ENCODE measurements at regions not wholly inside any gene's neighbourhood (a gene's known extent, or its start where the extent isn't known, plus 50 kb on each side); places are given as distances from the start of the nearest gene placed in this dataset.

DNA sequence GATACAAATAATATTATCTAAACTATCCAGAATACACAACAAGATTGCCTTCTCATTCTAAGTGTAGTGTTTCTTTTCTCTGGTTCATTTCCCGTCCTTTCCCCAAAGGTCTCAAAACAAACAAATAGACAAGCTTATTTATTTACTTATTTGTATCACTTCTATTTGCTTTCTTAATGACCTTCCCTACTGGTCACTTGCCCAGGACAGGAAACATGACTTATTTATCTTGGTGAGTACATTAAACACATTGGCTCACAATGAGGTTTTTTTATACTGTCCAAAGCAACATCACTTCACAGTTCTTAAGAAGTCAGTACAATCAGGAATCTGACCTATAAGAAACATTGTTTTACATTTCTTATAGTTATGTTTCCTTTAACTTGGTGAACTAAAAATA, 123.3 kb upstream of the KYNU start:
- TF ChIP-seq ZNF384 (IDR thresholded peaks at IDR 0.05), result no peak
- no peak for TF ChIP-seq TARDBP (IDR thresholded peaks at IDR 0.05)
- no peak for TF ChIP-seq BHLHE40 (IDR thresholded peaks at IDR 0.05; ENCODE audit: borderline replicate concordance)
- TF ChIP-seq FOXK2 (IDR thresholded peaks at IDR 0.05), result no peak
- TF ChIP-seq ARNT (IDR thresholded peaks at IDR 0.05), result no peak
- TF ChIP-seq ELF4 (IDR thresholded peaks at IDR 0.05), result no peak
- TF ChIP-seq, protein P1, sequence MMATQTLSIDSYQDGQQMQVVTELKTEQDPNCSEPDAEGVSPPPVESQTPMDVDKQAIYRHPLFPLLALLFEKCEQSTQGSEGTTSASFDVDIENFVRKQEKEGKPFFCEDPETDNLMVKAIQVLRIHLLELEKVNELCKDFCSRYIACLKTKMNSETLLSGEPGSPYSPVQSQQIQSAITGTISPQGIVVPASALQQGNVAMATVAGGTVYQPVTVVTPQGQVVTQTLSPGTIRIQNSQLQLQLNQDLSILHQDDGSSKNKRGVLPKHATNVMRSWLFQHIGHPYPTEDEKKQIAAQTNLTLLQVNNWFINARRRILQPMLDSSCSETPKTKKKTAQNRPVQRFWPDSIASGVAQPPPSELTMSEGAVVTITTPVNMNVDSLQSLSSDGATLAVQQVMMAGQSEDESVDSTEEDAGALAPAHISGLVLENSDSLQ (IDR thresholded peaks at IDR 0.05), result no peak
- no peak for TF ChIP-seq NFRKB (IDR thresholded peaks at IDR 0.05)
- no peak for TF ChIP-seq SP1 (IDR thresholded peaks at IDR 0.05)
- no peak for TF ChIP-seq SUZ12 (IDR thresholded peaks at IDR 0.05)
- TF ChIP-seq HDGF (IDR thresholded peaks at IDR 0.05; ENCODE audit: borderline replicate concordance), result no peak
- TF ChIP-seq FOXA1 (IDR thresholded peaks at IDR 0.05), result no peak
- no peak for TF ChIP-seq L3MBTL2 (conservative IDR thresholded peaks at IDR 0.05)
- no peak for TF ChIP-seq CTBP1 (IDR thresholded peaks at IDR 0.05; ENCODE audit: borderline replicate concordance)
- TF ChIP-seq LEF1 (IDR thresholded peaks at IDR 0.05; ENCODE audit: borderline replicate concordance), result no peak
- TF ChIP-seq FOXM1 (IDR thresholded peaks at IDR 0.05; ENCODE audit: borderline replicate concordance), result no peak
- CTCF ChIA-PET, result no interaction called here
- POLR2A ChIA-PET, result no interaction called here
- DNase-seq (ENCODE audit: extremely low spot score), result no peak

DNA sequence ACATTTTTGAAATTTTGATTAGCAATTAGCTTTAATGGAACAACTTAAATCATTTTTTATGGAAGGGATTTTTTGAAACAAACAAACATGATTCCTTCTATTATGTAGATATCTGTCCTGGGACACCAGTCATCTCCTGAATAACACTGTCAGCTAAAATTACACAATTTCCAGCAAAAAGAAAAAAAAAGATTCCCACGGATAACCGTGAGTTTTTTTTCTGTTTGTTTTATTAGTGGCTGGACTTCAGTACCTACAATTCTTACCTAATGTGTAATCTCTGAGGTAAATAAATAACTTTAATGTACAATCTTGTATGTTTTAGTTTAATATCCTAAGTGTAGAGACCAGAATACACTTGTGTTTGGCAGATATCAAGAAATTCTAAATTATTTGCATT, 126.6 kb upstream of the KYNU start:
- CTCF ChIA-PET, result no interaction called here
- TF ChIP-seq L3MBTL2 (conservative IDR thresholded peaks at IDR 0.05) (no peak), ELF4 (IDR thresholded peaks at IDR 0.05) (no peak), SP1 (IDR thresholded peaks at IDR 0.05) (no peak), ZNF384 (IDR thresholded peaks at IDR 0.05) (no peak), NFRKB (IDR thresholded peaks at IDR 0.05) (no peak), TARDBP (IDR thresholded peaks at IDR 0.05) (no peak), FOXM1 (IDR thresholded peaks at IDR 0.05; ENCODE audit: borderline replicate concordance) (no peak), ARNT (IDR thresholded peaks at IDR 0.05) (no peak), FOXA1 (IDR thresholded peaks at IDR 0.05) (no peak), FOXK2 (IDR thresholded peaks at IDR 0.05) (no peak), HDGF (IDR thresholded peaks at IDR 0.05; ENCODE audit: borderline replicate concordance) (no peak), LEF1 (IDR thresholded peaks at IDR 0.05; ENCODE audit: borderline replicate concordance) (no peak), CTBP1 (IDR thresholded peaks at IDR 0.05; ENCODE audit: borderline replicate concordance) (no peak), SUZ12 (IDR thresholded peaks at IDR 0.05) (no peak), BHLHE40 (IDR thresholded peaks at IDR 0.05; ENCODE audit: borderline replicate concordance) (no peak)
- TF ChIP-seq, protein P1 (IDR thresholded peaks at IDR 0.05), result no peak
- POLR2A ChIA-PET, result no interaction called here
- no peak for DNase-seq (ENCODE audit: extremely low spot score)

DNA sequence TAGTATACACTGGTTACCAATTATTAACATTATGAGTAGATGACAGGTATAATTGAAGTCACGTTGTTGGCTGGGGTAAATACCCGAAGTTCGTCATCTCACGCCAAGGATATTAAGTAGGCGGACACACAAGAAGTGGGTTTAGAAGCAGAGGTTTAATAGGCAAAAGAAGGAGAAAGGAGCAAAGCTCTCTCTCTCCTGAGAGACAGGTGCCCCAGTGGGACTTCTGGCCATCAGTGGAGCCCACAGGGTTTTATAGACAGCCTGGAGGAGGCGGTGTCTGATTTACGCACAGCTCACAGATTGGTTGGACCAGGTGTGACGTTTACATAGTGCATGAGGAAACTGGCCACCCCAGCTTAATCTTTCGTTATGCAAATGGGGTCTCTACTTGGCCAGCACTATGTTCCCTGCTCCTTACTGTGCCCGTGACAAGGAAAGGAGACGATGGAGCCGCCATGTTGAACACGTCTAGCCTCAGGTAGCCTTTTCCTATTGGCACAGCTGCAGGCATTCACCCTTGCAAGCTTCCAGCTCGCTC, 128.8 kb upstream of the KYNU start:
- TF ChIP-seq ELF4 (IDR thresholded peaks at IDR 0.05) (no peak), LEF1 (IDR thresholded peaks at IDR 0.05; ENCODE audit: borderline replicate concordance) (no peak), FOXK2 (IDR thresholded peaks at IDR 0.05) (no peak), FOXM1 (IDR thresholded peaks at IDR 0.05; ENCODE audit: borderline replicate concordance) (no peak), FOXA1 (IDR thresholded peaks at IDR 0.05) (no peak), TARDBP (IDR thresholded peaks at IDR 0.05) (no peak), L3MBTL2 (conservative IDR thresholded peaks at IDR 0.05) (no peak), SP1 (IDR thresholded peaks at IDR 0.05) (no peak), CTBP1 (IDR thresholded peaks at IDR 0.05; ENCODE audit: borderline replicate concordance) (no peak), NFRKB (IDR thresholded peaks at IDR 0.05) (no peak), SUZ12 (IDR thresholded peaks at IDR 0.05) (no peak), ZNF384 (IDR thresholded peaks at IDR 0.05) (no peak), BHLHE40 (IDR thresholded peaks at IDR 0.05; ENCODE audit: borderline replicate concordance) (no peak), HDGF (IDR thresholded peaks at IDR 0.05; ENCODE audit: borderline replicate concordance) (no peak), ARNT (IDR thresholded peaks at IDR 0.05) (no peak)
- TF ChIP-seq, protein P1 (IDR thresholded peaks at IDR 0.05), result no peak
- DNase-seq (ENCODE audit: extremely low spot score), result no peak
- POLR2A ChIA-PET, result no interaction called here
- CTCF ChIA-PET, result no interaction called here

DNA sequence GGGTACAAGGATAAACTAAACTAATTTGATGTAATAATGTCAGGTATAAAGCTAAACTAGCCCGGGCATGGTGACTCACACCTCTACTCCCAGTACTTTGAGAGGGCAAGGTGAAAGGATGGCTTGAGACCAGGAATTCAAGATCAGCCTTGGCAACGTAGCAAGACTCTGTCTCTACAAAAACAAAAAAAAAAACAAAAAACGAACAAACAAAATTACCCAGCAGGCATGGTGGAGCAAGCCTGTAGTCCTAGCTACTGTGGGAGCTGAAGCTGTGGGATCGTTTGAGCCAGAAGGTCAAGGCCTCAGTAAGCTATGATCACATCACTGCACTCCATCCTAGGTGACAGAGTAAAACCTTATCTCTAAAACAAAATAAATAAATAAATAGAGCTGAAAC, 131.8 kb upstream of the KYNU start:
- TF ChIP-seq CTBP1 (IDR thresholded peaks at IDR 0.05; ENCODE audit: borderline replicate concordance) (no peak), NFRKB (IDR thresholded peaks at IDR 0.05) (no peak), SP1 (IDR thresholded peaks at IDR 0.05) (no peak), SUZ12 (IDR thresholded peaks at IDR 0.05) (no peak), TARDBP (IDR thresholded peaks at IDR 0.05) (no peak)
- ChIA-PET POLR2A (no interaction called here), CTCF (no interaction called here)
- DNase-seq (ENCODE audit: extremely low spot score), result no peak

DNA sequence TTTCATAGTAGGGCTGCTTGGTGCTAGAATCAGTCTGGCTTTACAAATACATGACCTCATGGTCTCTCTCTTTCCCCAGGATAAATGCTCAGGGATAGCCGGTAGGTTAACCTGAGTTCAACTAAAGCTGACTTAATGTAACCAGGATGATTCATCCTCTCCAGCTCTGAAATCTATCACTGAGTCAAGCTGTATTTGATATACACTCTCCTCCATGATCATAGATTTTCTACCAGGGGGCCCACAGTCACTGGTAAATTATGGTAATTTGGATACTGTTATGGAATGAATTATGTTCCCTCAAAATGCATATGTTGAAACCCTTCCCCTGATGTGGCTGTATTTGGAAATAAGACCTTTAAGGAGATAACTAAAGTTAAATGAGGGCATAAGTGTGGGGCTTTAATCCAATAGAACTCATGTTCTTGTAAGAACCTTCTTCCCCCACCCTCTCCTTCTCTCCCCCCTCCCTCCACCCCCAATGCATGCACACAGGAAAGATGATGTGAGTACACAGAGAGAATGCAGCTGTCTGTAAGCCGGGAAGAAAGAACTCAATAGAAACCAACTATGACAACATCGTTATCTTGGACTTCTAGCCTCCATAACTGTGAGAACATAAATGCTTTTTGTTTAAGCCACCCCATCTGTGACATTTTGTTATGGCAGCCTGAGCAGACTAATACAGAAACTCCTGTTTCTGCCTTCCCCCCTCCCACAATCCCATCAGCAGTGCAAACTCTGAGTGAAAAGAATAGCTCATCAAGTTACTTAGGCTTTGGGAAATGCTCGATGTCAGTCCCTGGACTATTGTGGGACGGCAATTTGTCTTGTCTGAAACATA, 134.9 kb upstream of the KYNU start:
- ChIA-PET CTCF (interaction anchor here (0.6 kb wide), 1 partner anchor 132 kb away, joined by 4 read pairs; no protein-coding TSS in a partner anchor), POLR2A (no interaction called here)
- DNase-seq (ENCODE audit: extremely low spot score), result no peak
- no peak for TF ChIP-seq ARNT (IDR thresholded peaks at IDR 0.05)
- TF ChIP-seq BHLHE40 (IDR thresholded peaks at IDR 0.05; ENCODE audit: borderline replicate concordance), result no peak
- no peak for TF ChIP-seq LEF1 (IDR thresholded peaks at IDR 0.05; ENCODE audit: borderline replicate concordance)
- no peak for TF ChIP-seq FOXM1 (IDR thresholded peaks at IDR 0.05; ENCODE audit: borderline replicate concordance)
- TF ChIP-seq FOXA1 (IDR thresholded peaks at IDR 0.05), result no peak
- no peak for TF ChIP-seq ZNF384 (IDR thresholded peaks at IDR 0.05)
- TF ChIP-seq SUZ12 (IDR thresholded peaks at IDR 0.05), result no peak
- TF ChIP-seq NFRKB (IDR thresholded peaks at IDR 0.05), result no peak
- TF ChIP-seq L3MBTL2 (conservative IDR thresholded peaks at IDR 0.05), result no peak
- TF ChIP-seq CTBP1 (IDR thresholded peaks at IDR 0.05; ENCODE audit: borderline replicate concordance), result no peak
- TF ChIP-seq ELF4 (IDR thresholded peaks at IDR 0.05), result no peak
- no peak for TF ChIP-seq SP1 (IDR thresholded peaks at IDR 0.05)
- TF ChIP-seq, protein P1 (IDR thresholded peaks at IDR 0.05), result no peak
- TF ChIP-seq HDGF (IDR thresholded peaks at IDR 0.05; ENCODE audit: borderline replicate concordance), result no peak
- no peak for TF ChIP-seq TARDBP (IDR thresholded peaks at IDR 0.05)
- no peak for TF ChIP-seq FOXK2 (IDR thresholded peaks at IDR 0.05)
